Gastrocnemius medialis (tissue), 4 donors: ENCODE measurements at regions not wholly inside any gene's neighbourhood (a gene's known extent, or its start where the extent isn't known, plus 50 kb on each side); places are given as distances from the start of the nearest gene placed in this dataset.

Source experiments
- CTCF ChIP-seq, 5 experiments: fragments of 450-650 bp in 3 of 5; fragments of 200-600 bp in 2 of 5; sonication (generic) in 2 of 5; IDR thresholded peaks in 4 of 5; conservative IDR thresholded peaks in 1 of 5; 1 replicate in 4 of 5; 2 replicates in 1 of 5; pipeline ENCODE4 v1.5.1; 2016 to 2019; ENCODE audit warnings: antibody characterized with exemption in 5 of 5, mild to moderate bottlenecking in 3 of 5, moderate library complexity in 3 of 5
- POLR2A ChIP-seq, 2 donors: fragments of 450-650 bp; IDR thresholded peaks; one replicate each; pipeline ENCODE4 v1.6.1; 2017; ENCODE audit warnings: antibody characterized with exemption in 2 of 2, mild to moderate bottlenecking in 2 of 2, moderate library complexity in 2 of 2

- TF ChIP-seq CTCF (IDR thresholded peaks at IDR 0.05 in 4 of 5, conservative IDR thresholded peaks at IDR 0.05 in 1 of 5) (no peak), POLR2A (IDR thresholded peaks at IDR 0.05) (no peak)
These were observed 285.5 kb upstream of the ANKRD50 start for GRCh38 chr4:124997991-124998390.
